Sigmoid colon (tissue), 4 donors: ENCODE measurements at regions not wholly inside any gene's neighbourhood (a gene's known extent, or its start where the extent isn't known, plus 50 kb on each side); places are given as distances from the start of the nearest gene placed in this dataset.

Source experiments
- CTCF ChIP-seq, 4 experiments: fragments of 450-650 bp in 3 of 4; fragments of 200-600 bp in 1 of 4; IDR thresholded peaks; one replicate each; pipeline ENCODE4 v1.5.1; 2016 to 2019; ENCODE audit warnings: antibody characterized with exemption in 4 of 4, mild to moderate bottlenecking in 3 of 4, moderate library complexity in 2 of 4
- EP300 ChIP-seq, 4 donors: sonication (generic); formaldehyde crosslinking; IDR thresholded peaks; one replicate each; pipeline ENCODE4 v1.6.1; 2017; ENCODE audit warnings: antibody characterized with exemption in 4 of 4

- no peak for TF ChIP-seq CTCF (IDR thresholded peaks at IDR 0.05)
- TF ChIP-seq EP300 (IDR thresholded peaks at IDR 0.05), result no peak
These were observed 223.0 kb downstream of the OPA1 start for GRCh38 chr3:193816028-193816395.
